Caco-2 (cell line): ENCODE measurements at regions not wholly inside any gene's neighbourhood (a gene's known extent, or its start where the extent isn't known, plus 50 kb on each side); places are given as distances from the start of the nearest gene placed in this dataset.

Experiments
- BruUV-seq: library from RNA; stranded (reverse); fragments of 400-500 nt; replicated peaks from 2 replicates; lab custom pipeline; 2021; lab: Mats Ljungman, UMichigan
- CTCF ChIA-PET: fragments of 300-600 bp; sonication (Branson Sonifier 250); formaldehyde crosslinking; loops from one replicate; lab custom pipeline; 2022; ENCODE audit warnings: antibody characterized with exemption; lab: Charles Lee
- POLR2A ChIA-PET: fragments of 300-600 bp; sonication (Branson Sonifier 250); formaldehyde crosslinking; loops from one replicate; lab custom pipeline; 2022; ENCODE audit warnings: antibody characterized with exemption; lab: Charles Lee
- DNase-seq, 2 experiments: peaks; one replicate each; pipeline versions ENCODE4 v3.0.0 to v3.0.0-alpha.2; 2020 to 2022
- H3K27me3 ChIP-seq: replicated peaks from 2 replicates; pipeline ENCODE4 v1.6.0; 2011; ENCODE audit warnings: low read length; ENCODE audit not compliant: control insufficient read depth, insufficient read depth
- H3K36me3 ChIP-seq: 2 replicates; pipeline ENCODE4 v1.5.1; 2011; ENCODE audit warnings: low read length; ENCODE audit not compliant: control insufficient read depth, insufficient read depth
- H3K4me1 ChIP-seq: fragments of 250-450 bp; sonication (Bioruptor Pico); 2 replicates; pipeline ENCODE4 v1.5.1; 2020; ENCODE audit warnings: mild to moderate bottlenecking
- H3K4me3 ChIP-seq: 2 replicates; pipeline ENCODE4 v1.5.1; 2011; ENCODE audit warnings: low read depth, mild to moderate bottlenecking, control low read depth, low read length
- H3K9me3 ChIP-seq: fragments of 250-450 bp; sonication (Bioruptor Pico); 2 replicates; pipeline ENCODE4 v1.5.1; 2020; ENCODE audit warnings: mild to moderate bottlenecking, moderate library complexity
- H3K27ac Mint-ChIP-seq: one replicate; pipeline ENCODE4 v1.8.0; 2022; ENCODE audit warnings: mixed read lengths; ENCODE audit not compliant: unreplicated experiment
- H3K27me3 Mint-ChIP-seq: one replicate; pipeline ENCODE4 v1.8.0; 2022; ENCODE audit warnings: mixed read lengths; ENCODE audit not compliant: insufficient read depth, unreplicated experiment
- H3K36me3 Mint-ChIP-seq: one replicate; pipeline ENCODE4 v1.8.0; 2022; ENCODE audit warnings: mild to moderate bottlenecking, mixed read lengths; ENCODE audit not compliant: insufficient read depth, unreplicated experiment
- H3K4me1 Mint-ChIP-seq: one replicate; pipeline ENCODE4 v1.8.0; 2022; ENCODE audit warnings: low read depth, mixed read lengths; ENCODE audit not compliant: unreplicated experiment
- H3K4me3 Mint-ChIP-seq: one replicate; pipeline ENCODE4 v1.8.0; 2022; ENCODE audit warnings: mild to moderate bottlenecking, moderate library complexity, mixed read lengths; ENCODE audit not compliant: unreplicated experiment
- H3K9me3 Mint-ChIP-seq: one replicate; pipeline ENCODE4 v1.8.0; 2022; ENCODE audit warnings: mixed read lengths; ENCODE audit not compliant: unreplicated experiment
- CTCF ChIP-seq, 2 experiments: fragments of 200-600 bp in 1 of 2; IDR thresholded peaks; 1 replicate in 1 of 2; 2 replicates in 1 of 2; pipeline versions ENCODE4 v1.5.1 to v1.8.0; 2011 to 2022; ENCODE audit warnings: antibody characterized with exemption in 1 of 2, control low read depth in 1 of 2, inconsistent platforms in 1 of 2, low read depth in 1 of 2, low read length in 1 of 2, mild to moderate bottlenecking in 1 of 2, moderate library complexity in 1 of 2; ENCODE audit not compliant: insufficient read depth in 1 of 2, severe bottlenecking in 1 of 2, unreplicated experiment in 1 of 2
- intact Hi-C: fragments of 100-400 bp; cut with micrococcal nuclease; formaldehyde crosslinking; loops from one replicate; pipeline ENCODE4 v1.10.0; 2022; ENCODE audit not compliant: unreplicated experiment

GRCh38 chr6:22409486-22409885 lies 112.7 kb upstream of the PRL start:
- Histone ChIP-seq H3K4me3 (no peak overlapping the region), H3K36me3 (no peaks in the 10 kb centered on the region), H3K27me3 (no peaks in the 10 kb centered on the region), H3K4me1 (no peaks in the 10 kb centered on the region), H3K9me3 (peaks cover 3% of the 10 kb centered on the region; the same call in 1 of the 2 replicates)
- no peak for DNase-seq
- Mint-ChIP-seq H3K9me3 (no peaks in the 10 kb centered on the region), H3K4me3 (no peak overlapping the region), H3K36me3 (no peaks in the 10 kb centered on the region), H3K4me1 (no peaks in the 10 kb centered on the region), H3K27me3 (no peaks in the 10 kb centered on the region), H3K27ac (no peak overlapping the region)
- CTCF ChIA-PET, result no interaction called here
- intact Hi-C loops, result no loop called here
- BruUV-seq, result no TSS peak
- no peak for TF ChIP-seq CTCF (IDR thresholded peaks at IDR 0.05; ENCODE audit: insufficient read depth in 1 of 2, low read depth in 1 of 2, low read length in 1 of 2, severe bottlenecking in 1 of 2, unreplicated experiment in 1 of 2)
- POLR2A ChIA-PET, result no interaction called here

GRCh38 chr6:22411376-22412105 lies 114.7 kb upstream of the PRL start:
- intact Hi-C loops, result no loop called here
- DNase-seq, result no peak
- H3K4me1 ChIP-seq, result no peaks in the 10 kb centered on the region
- H3K27ac Mint-ChIP-seq, result no peak overlapping the region
- H3K36me3 Mint-ChIP-seq, result no peaks in the 10 kb centered on the region
- H3K9me3 Mint-ChIP-seq, result no peaks in the 10 kb centered on the region
- H3K9me3 ChIP-seq, result peaks cover 3% of the 10 kb centered on the region; the same call in 1 of the 2 replicates
- ChIA-PET CTCF (no interaction called here), POLR2A (no interaction called here)
- no peak overlapping the region for H3K4me3 Mint-ChIP-seq
- H3K27me3 ChIP-seq, result no peaks in the 10 kb centered on the region
- no peak overlapping the region for H3K4me3 ChIP-seq
- TF ChIP-seq CTCF (IDR thresholded peaks at IDR 0.05; ENCODE audit: insufficient read depth in 1 of 2, low read depth in 1 of 2, low read length in 1 of 2, severe bottlenecking in 1 of 2, unreplicated experiment in 1 of 2), result no peak
- BruUV-seq, result no TSS peak
- H3K36me3 ChIP-seq, result no peaks in the 10 kb centered on the region
- no peaks in the 10 kb centered on the region for H3K4me1 Mint-ChIP-seq
- no peaks in the 10 kb centered on the region for H3K27me3 Mint-ChIP-seq

GRCh38 chr6:22412994-22413393 lies 116.2 kb upstream of the PRL start:
- Histone ChIP-seq H3K4me3 (no peak overlapping the region), H3K4me1 (no peaks in the 10 kb centered on the region), H3K27me3 (no peaks in the 10 kb centered on the region), H3K36me3 (no peaks in the 10 kb centered on the region), H3K9me3 (peaks cover 3% of the 10 kb centered on the region; the same call in 1 of the 2 replicates)
- H3K4me3 Mint-ChIP-seq, result no peak overlapping the region
- no peak for TF ChIP-seq CTCF (IDR thresholded peaks at IDR 0.05; ENCODE audit: insufficient read depth in 1 of 2, low read depth in 1 of 2, low read length in 1 of 2, severe bottlenecking in 1 of 2, unreplicated experiment in 1 of 2)
- H3K27ac Mint-ChIP-seq, result no peak overlapping the region
- H3K4me1 Mint-ChIP-seq, result no peaks in the 10 kb centered on the region
- BruUV-seq, result no TSS peak
- ChIA-PET POLR2A (no interaction called here), CTCF (no interaction called here)
- no peaks in the 10 kb centered on the region for H3K36me3 Mint-ChIP-seq
- H3K27me3 Mint-ChIP-seq, result no peaks in the 10 kb centered on the region
- intact Hi-C loops, result no loop called here
- no peaks in the 10 kb centered on the region for H3K9me3 Mint-ChIP-seq
- no peak for DNase-seq
